ENCODE measurements at regions not wholly inside any gene's neighbourhood (a gene's known extent, or its start where the extent isn't known, plus 50 kb on each side); places are given as distances from the start of the nearest gene placed in this dataset.

DNA sequence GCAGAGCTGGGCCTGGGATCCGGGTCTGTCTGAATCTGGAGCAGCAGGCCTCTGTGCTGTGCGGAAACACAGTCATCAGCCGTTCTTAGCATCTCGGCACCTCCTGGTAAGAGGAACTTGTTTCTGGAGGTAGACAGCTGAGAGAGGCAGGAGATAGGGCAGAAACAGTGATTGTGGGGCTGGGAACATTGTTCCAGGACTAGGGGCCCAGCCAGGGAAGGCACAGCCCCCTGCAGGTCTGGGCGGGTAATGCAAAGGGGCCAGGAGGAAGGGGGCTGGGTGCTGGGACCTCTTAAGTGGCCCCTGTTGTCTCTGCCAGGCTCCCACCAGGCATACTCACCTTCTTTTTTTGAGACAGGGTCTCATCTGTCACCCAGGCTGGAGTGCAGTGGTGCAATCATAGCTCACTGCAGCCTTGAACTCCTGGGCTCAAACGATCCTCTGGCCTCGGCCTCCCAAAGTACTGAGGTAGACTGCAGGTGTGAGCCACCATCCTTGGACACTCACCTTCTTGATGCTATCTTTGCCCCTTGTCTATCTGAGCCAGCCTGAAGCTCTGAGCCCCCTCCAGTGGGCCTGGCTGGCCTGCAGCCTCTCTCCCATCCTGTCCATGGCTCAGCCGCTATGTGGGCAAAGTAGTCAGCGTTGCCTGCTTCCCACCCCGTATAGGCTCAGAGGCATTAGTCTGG, 134.3 kb upstream of the ZBTB40 start:
- Histone ChIP-seq H3K27me3 (ENCODE audit: insufficient read depth, low read length) (peaks cover 19% of the 10 kb centered on the region), H3K27ac (ENCODE audit: low read depth, low read length) (no peak overlapping the region), H4K20me1 (ENCODE audit: insufficient read depth, low read length) (no peaks in the 10 kb centered on the region), H3K4me1 (ENCODE audit: insufficient read depth, low read length) (no peaks in the 10 kb centered on the region), H3K79me2 (ENCODE audit: insufficient read depth, low read length) (no peaks in the 10 kb centered on the region), H3K4me3 (ENCODE audit: insufficient read depth, low read length) (no peak overlapping the region), H3K4me2 (ENCODE audit: insufficient read depth, low read length) (no peak overlapping the region), H2AFZ (ENCODE audit: low read length) (no peak overlapping the region), H3K36me3 (ENCODE audit: insufficient read depth, low read length) (no peaks in the 10 kb centered on the region), H3K9me3 (ENCODE audit: low read depth, low read length) (no peaks in the 10 kb centered on the region)
- TF ChIP-seq, protein P1, sequence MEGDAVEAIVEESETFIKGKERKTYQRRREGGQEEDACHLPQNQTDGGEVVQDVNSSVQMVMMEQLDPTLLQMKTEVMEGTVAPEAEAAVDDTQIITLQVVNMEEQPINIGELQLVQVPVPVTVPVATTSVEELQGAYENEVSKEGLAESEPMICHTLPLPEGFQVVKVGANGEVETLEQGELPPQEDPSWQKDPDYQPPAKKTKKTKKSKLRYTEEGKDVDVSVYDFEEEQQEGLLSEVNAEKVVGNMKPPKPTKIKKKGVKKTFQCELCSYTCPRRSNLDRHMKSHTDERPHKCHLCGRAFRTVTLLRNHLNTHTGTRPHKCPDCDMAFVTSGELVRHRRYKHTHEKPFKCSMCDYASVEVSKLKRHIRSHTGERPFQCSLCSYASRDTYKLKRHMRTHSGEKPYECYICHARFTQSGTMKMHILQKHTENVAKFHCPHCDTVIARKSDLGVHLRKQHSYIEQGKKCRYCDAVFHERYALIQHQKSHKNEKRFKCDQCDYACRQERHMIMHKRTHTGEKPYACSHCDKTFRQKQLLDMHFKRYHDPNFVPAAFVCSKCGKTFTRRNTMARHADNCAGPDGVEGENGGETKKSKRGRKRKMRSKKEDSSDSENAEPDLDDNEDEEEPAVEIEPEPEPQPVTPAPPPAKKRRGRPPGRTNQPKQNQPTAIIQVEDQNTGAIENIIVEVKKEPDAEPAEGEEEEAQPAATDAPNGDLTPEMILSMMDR (IDR thresholded peaks at IDR 0.05; ENCODE audit: extremely low read depth, low read depth, low read length): peak; percentile 42
- DNase-seq (ENCODE audit: insufficient read length, low spot score, missing footprints): no peak

GRCh38 chr1:22317920-22318243, 133.8 kb upstream of the ZBTB40 start:
- Histone ChIP-seq H3K27me3 (ENCODE audit: insufficient read depth, low read length) (peaks cover 19% of the 10 kb centered on the region), H3K4me1 (ENCODE audit: insufficient read depth, low read length) (no peaks in the 10 kb centered on the region), H3K4me2 (ENCODE audit: insufficient read depth, low read length) (no peak overlapping the region), H2AFZ (ENCODE audit: low read length) (no peak overlapping the region), H3K4me3 (ENCODE audit: insufficient read depth, low read length) (no peak overlapping the region), H3K9me3 (ENCODE audit: low read depth, low read length) (no peaks in the 10 kb centered on the region), H3K79me2 (ENCODE audit: insufficient read depth, low read length) (no peaks in the 10 kb centered on the region), H3K27ac (ENCODE audit: low read depth, low read length) (no peak overlapping the region), H4K20me1 (ENCODE audit: insufficient read depth, low read length) (no peaks in the 10 kb centered on the region), H3K36me3 (ENCODE audit: insufficient read depth, low read length) (no peaks in the 10 kb centered on the region)
- DNase-seq (ENCODE audit: insufficient read length, low spot score, missing footprints): no peak
- TF ChIP-seq, protein P1 (IDR thresholded peaks at IDR 0.05; ENCODE audit: extremely low read depth, low read depth, low read length): no peak

DNA sequence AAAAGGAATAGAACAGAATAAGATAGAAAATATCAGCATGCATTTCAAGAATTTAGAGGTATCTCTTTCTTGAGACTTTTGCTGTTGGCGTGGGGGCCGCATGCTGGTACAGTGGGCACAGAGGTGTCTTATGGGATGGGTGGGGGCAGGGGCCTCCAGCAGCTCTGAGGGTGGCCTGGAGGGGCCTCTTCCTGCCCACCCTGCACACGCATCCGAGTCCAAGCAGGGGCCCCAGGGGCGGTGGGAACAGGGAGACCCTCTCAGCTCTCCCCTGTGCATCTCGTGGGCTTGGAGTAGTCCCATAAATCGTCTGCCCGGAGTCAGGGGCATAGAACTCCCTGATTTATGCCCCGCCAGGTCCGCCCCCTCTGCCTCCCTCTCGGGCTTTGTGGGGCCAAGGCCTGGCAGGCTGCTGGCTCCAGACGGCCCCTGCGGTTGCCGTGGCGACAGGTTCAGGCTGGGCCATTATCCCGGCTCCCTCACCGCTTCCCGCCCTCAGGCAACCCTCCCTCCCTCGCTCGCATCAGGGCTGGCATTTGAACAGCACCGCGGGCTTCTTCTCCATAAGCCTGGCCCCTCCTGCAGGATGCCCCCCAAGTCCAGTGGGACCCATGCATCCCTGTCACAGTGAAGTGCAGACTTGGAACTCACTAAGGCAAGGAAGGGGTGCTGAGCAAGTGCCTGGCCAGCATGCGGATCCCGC, 133.2 kb upstream of the ZBTB40 start:
- DNase-seq (ENCODE audit: insufficient read length, low spot score, missing footprints): no peak
- Histone ChIP-seq H3K4me1 (ENCODE audit: insufficient read depth, low read length) (no peaks in the 10 kb centered on the region), H3K9me3 (ENCODE audit: low read depth, low read length) (no peaks in the 10 kb centered on the region), H3K4me3 (ENCODE audit: insufficient read depth, low read length) (no peak overlapping the region), H3K4me2 (ENCODE audit: insufficient read depth, low read length) (no peak overlapping the region), H3K79me2 (ENCODE audit: insufficient read depth, low read length) (no peaks in the 10 kb centered on the region), H3K27me3 (ENCODE audit: insufficient read depth, low read length) (peaks cover 19% of the 10 kb centered on the region), H3K27ac (ENCODE audit: low read depth, low read length) (no peak overlapping the region), H2AFZ (ENCODE audit: low read length) (no peak overlapping the region), H4K20me1 (ENCODE audit: insufficient read depth, low read length) (no peaks in the 10 kb centered on the region), H3K36me3 (ENCODE audit: insufficient read depth, low read length) (no peaks in the 10 kb centered on the region)
- TF ChIP-seq, protein P1 (IDR thresholded peaks at IDR 0.05; ENCODE audit: extremely low read depth, low read depth, low read length): no peak

DNA sequence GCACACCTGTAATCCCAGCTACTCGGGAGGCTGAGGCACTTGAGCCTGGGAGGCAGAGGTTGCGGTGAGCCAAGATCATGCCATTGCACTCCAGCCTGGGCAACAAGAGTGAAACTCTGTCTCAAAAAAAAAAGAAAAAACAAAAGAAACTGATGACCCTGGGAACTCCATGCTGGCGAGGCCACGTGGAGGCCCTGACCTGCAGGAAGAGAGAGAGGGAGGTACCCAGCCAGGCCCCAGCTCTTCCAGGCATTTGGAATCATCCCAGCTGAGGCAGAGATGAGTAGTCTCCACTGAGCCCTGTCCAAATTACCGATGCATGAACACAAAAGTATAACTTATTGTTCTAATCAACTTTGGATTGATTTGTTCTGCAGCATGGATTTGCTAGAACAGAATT, 132.0 kb upstream of the ZBTB40 start:
- TF ChIP-seq, protein P1 (IDR thresholded peaks at IDR 0.05; ENCODE audit: extremely low read depth, low read depth, low read length): no peak
- H2AFZ ChIP-seq (ENCODE audit: low read length): no peak overlapping the region
- H3K4me3 ChIP-seq (ENCODE audit: insufficient read depth, low read length): no peak overlapping the region
- no peak overlapping the region for H3K27ac ChIP-seq (ENCODE audit: low read depth, low read length)
- no peaks in the 10 kb centered on the region for H3K36me3 ChIP-seq (ENCODE audit: insufficient read depth, low read length)
- H3K4me2 ChIP-seq (ENCODE audit: insufficient read depth, low read length): no peak overlapping the region
- H3K4me1 ChIP-seq (ENCODE audit: insufficient read depth, low read length): no peaks in the 10 kb centered on the region
- no peak for DNase-seq (ENCODE audit: insufficient read length, low spot score, missing footprints)
- H3K79me2 ChIP-seq (ENCODE audit: insufficient read depth, low read length): no peaks in the 10 kb centered on the region
- H3K9me3 ChIP-seq (ENCODE audit: low read depth, low read length): no peaks in the 10 kb centered on the region
- peaks cover 19% of the 10 kb centered on the region for H3K27me3 ChIP-seq (ENCODE audit: insufficient read depth, low read length)
- H4K20me1 ChIP-seq (ENCODE audit: insufficient read depth, low read length): no peaks in the 10 kb centered on the region

All from osteoblast (primary cell).